ENCODE measurements at regions not wholly inside any gene's neighbourhood (a gene's known extent, or its start where the extent isn't known, plus 50 kb on each side); places are given as distances from the start of the nearest gene placed in this dataset.
"Not testable (repeated sequence)": the region's sequence is repeated elsewhere in the genome, so short reads cannot be mapped to it uniquely, and the experiment has no call there.

- peaks cover 16% of the 10 kb centered on the region for H3K4me1 Mint-ChIP-seq
- H3K27me3 Mint-ChIP-seq: peaks cover 11% of the 10 kb centered on the region
- no peak overlapping the region for H3K4me3 Mint-ChIP-seq
- no peak for DNase-seq
- no peaks in the 10 kb centered on the region for H3K9me3 Mint-ChIP-seq
- ChIA-PET POLR2A (no interaction called here), CTCF (no interaction called here)
- H3K27ac Mint-ChIP-seq: no peak overlapping the region
- peaks cover 3% of the 10 kb centered on the region for H3K36me3 Mint-ChIP-seq (ENCODE audit: low read depth)
Measured at GRCh38 chr4:118586357-118586790, 98.8 kb upstream of the METTL14 start.

GRCh38 chr4:118587116-118587831, 97.9 kb upstream of the METTL14 start:
- H3K36me3 Mint-ChIP-seq (ENCODE audit: low read depth): peaks cover 3% of the 10 kb centered on the region
- H3K27me3 Mint-ChIP-seq: peaks cover 9% of the 10 kb centered on the region
- POLR2A ChIA-PET: no interaction called here
- DNase-seq: no peak
- no peak overlapping the region for H3K27ac Mint-ChIP-seq
- no peaks in the 10 kb centered on the region for H3K9me3 Mint-ChIP-seq
- CTCF ChIA-PET: no interaction called here
- no peak overlapping the region for H3K4me3 Mint-ChIP-seq
- H3K4me1 Mint-ChIP-seq: peaks cover 21% of the 10 kb centered on the region

- no peak overlapping the region for H3K27ac Mint-ChIP-seq
- ChIA-PET CTCF (no interaction called here), POLR2A (interaction anchor here (0.6 kb wide), 1 partner anchor 103 kb away, joined by 5 read pairs; no protein-coding TSS in a partner anchor)
- H3K9me3 Mint-ChIP-seq: no peaks in the 10 kb centered on the region
- peaks cover 21% of the 10 kb centered on the region for H3K4me1 Mint-ChIP-seq
- H3K4me3 Mint-ChIP-seq: no peak overlapping the region
- DNase-seq: no peak
- H3K27me3 Mint-ChIP-seq: peaks cover 9% of the 10 kb centered on the region
- peaks cover 3% of the 10 kb centered on the region for H3K36me3 Mint-ChIP-seq (ENCODE audit: low read depth)
Measured at GRCh38 chr4:118587946-118588345, 97.2 kb upstream of the METTL14 start.

- Mint-ChIP-seq H3K27ac (no peak overlapping the region), H3K4me3 (no peak overlapping the region), H3K27me3 (peaks cover 4% of the 10 kb centered on the region), H3K36me3 (ENCODE audit: low read depth) (peaks cover 3% of the 10 kb centered on the region), H3K9me3 (no peaks in the 10 kb centered on the region), H3K4me1 (peaks cover 21% of the 10 kb centered on the region)
- DNase-seq: no peak
- POLR2A ChIA-PET: no interaction called here
- CTCF ChIA-PET: interaction anchor here (0.6 to 1.4 kb wide), 3 partner anchors 9 to 596 kb away, joined by 3 to 4 read pairs (median 4); no protein-coding TSS in a partner anchor
Measured at GRCh38 chr4:118589471-118590055, 95.6 kb upstream of the METTL14 start.

GRCh38 chr4:118591339-118592046, 93.7 kb upstream of the METTL14 start:
- H3K27me3 Mint-ChIP-seq; POLR2A ChIA-PET; H3K9me3 Mint-ChIP-seq; H3K36me3 Mint-ChIP-seq (ENCODE audit: low read depth): not testable (repeated sequence)
- Mint-ChIP-seq H3K27ac (peak overlapping the region; percentile 100), H3K4me1 (peaks cover 15% of the 10 kb centered on the region), H3K4me3 (peak overlapping the region; percentile 97)
- peak; percentile 93 for DNase-seq
- CTCF ChIA-PET: interaction anchor here (0.6 to 1.0 kb wide), 3 partner anchors 20 to 1848 kb away, joined by 3 to 5 read pairs (median 4); no protein-coding TSS in a partner anchor

- H3K27me3 Mint-ChIP-seq; DNase-seq; H3K9me3 Mint-ChIP-seq; POLR2A ChIA-PET; H3K36me3 Mint-ChIP-seq (ENCODE audit: low read depth): not testable (repeated sequence)
- peak overlapping the region; percentile 97 for H3K4me3 Mint-ChIP-seq
- peaks cover 15% of the 10 kb centered on the region for H3K4me1 Mint-ChIP-seq
- CTCF ChIA-PET: interaction anchor here (1.0 kb wide), 1 partner anchor 21 kb away, joined by 5 read pairs; no protein-coding TSS in a partner anchor
- H3K27ac Mint-ChIP-seq: peak overlapping the region; percentile 100
Measured at GRCh38 chr4:118592289-118592688, 92.9 kb upstream of the METTL14 start.

GRCh38 chr4:118595883-118596282, 89.3 kb upstream of the METTL14 start:
- H3K4me3 Mint-ChIP-seq, H3K27me3 Mint-ChIP-seq, CTCF ChIA-PET: not testable (repeated sequence)

GRCh38 chr4:118625097-118625496, 60.1 kb upstream of the METTL14 start:
- POLR2A ChIA-PET; H3K9me3 Mint-ChIP-seq; H3K27me3 Mint-ChIP-seq; DNase-seq; CTCF ChIA-PET; H3K4me1 Mint-ChIP-seq; H3K27ac Mint-ChIP-seq; H3K4me3 Mint-ChIP-seq; H3K36me3 Mint-ChIP-seq (ENCODE audit: low read depth): not testable (repeated sequence)

More at GRCh38 chr4:118595883-118596282, 89.3 kb upstream of the METTL14 start:
- H3K9me3 Mint-ChIP-seq; H3K27ac Mint-ChIP-seq; H3K36me3 Mint-ChIP-seq (ENCODE audit: low read depth); DNase-seq; POLR2A ChIA-PET: not testable (repeated sequence)
- peaks cover 10% of the 10 kb centered on the region for H3K4me1 Mint-ChIP-seq

GRCh38 chr4:118629697-118630096, 55.5 kb upstream of the METTL14 start:
- H3K4me1 Mint-ChIP-seq, POLR2A ChIA-PET, CTCF ChIA-PET, H3K27me3 Mint-ChIP-seq, H3K27ac Mint-ChIP-seq, H3K4me3 Mint-ChIP-seq, DNase-seq, H3K9me3 Mint-ChIP-seq: not testable (repeated sequence)
- H3K36me3 Mint-ChIP-seq (ENCODE audit: low read depth): peaks cover 12% of the 10 kb centered on the region

- peaks cover 12% of the 10 kb centered on the region for H3K36me3 Mint-ChIP-seq (ENCODE audit: low read depth)
- H3K27ac Mint-ChIP-seq, H3K27me3 Mint-ChIP-seq, POLR2A ChIA-PET, H3K4me1 Mint-ChIP-seq, H3K9me3 Mint-ChIP-seq, CTCF ChIA-PET, DNase-seq, H3K4me3 Mint-ChIP-seq: not testable (repeated sequence)
Measured at GRCh38 chr4:118630897-118631296, 54.3 kb upstream of the METTL14 start.

GRCh38 chr4:118631321-118632050, 53.7 kb upstream of the METTL14 start:
- H3K27me3 Mint-ChIP-seq, H3K27ac Mint-ChIP-seq, CTCF ChIA-PET, H3K4me3 Mint-ChIP-seq, POLR2A ChIA-PET, DNase-seq, H3K9me3 Mint-ChIP-seq, H3K4me1 Mint-ChIP-seq: not testable (repeated sequence)
- peaks cover 12% of the 10 kb centered on the region for H3K36me3 Mint-ChIP-seq (ENCODE audit: low read depth)

- H3K4me1 Mint-ChIP-seq, DNase-seq, H3K4me3 Mint-ChIP-seq, H3K27ac Mint-ChIP-seq, H3K27me3 Mint-ChIP-seq, CTCF ChIA-PET, H3K9me3 Mint-ChIP-seq, POLR2A ChIA-PET: not testable (repeated sequence)
- peaks cover 12% of the 10 kb centered on the region for H3K36me3 Mint-ChIP-seq (ENCODE audit: low read depth)
Measured at GRCh38 chr4:118633476-118633875, 51.7 kb upstream of the METTL14 start.
